Endothelial cell (in vitro differentiated cells): ENCODE measurements at regions not wholly inside any gene's neighbourhood (a gene's known extent, or its start where the extent isn't known, plus 50 kb on each side); places are given as distances from the start of the nearest gene placed in this dataset.

Experiments used
- DNase-seq: peaks from one replicate; pipeline ENCODE4 v3.0.0; 2021; ENCODE audit warnings: low spot score
- H3K27ac Mint-ChIP-seq: one replicate; pipeline ENCODE4 v1.8.0; 2021; ENCODE audit warnings: mixed read lengths, inconsistent platforms; ENCODE audit not compliant: unreplicated experiment
- H3K27me3 Mint-ChIP-seq: one replicate; pipeline ENCODE4 v1.8.0; 2021; ENCODE audit warnings: mild to moderate bottlenecking, moderate library complexity, mixed read lengths, inconsistent platforms; ENCODE audit not compliant: unreplicated experiment
- H3K36me3 Mint-ChIP-seq: one replicate; pipeline ENCODE4 v1.8.0; 2021; ENCODE audit warnings: mild to moderate bottlenecking, low read depth, mixed read lengths, inconsistent platforms; ENCODE audit not compliant: unreplicated experiment
- H3K4me1 Mint-ChIP-seq: one replicate; pipeline ENCODE4 v1.8.0; 2021; ENCODE audit warnings: mild to moderate bottlenecking, mixed read lengths, inconsistent platforms; ENCODE audit not compliant: unreplicated experiment
- H3K4me3 Mint-ChIP-seq: one replicate; pipeline ENCODE4 v1.8.0; 2021; ENCODE audit warnings: mild to moderate bottlenecking, mixed read lengths, inconsistent platforms; ENCODE audit not compliant: unreplicated experiment
- H3K9me3 Mint-ChIP-seq: one replicate; pipeline ENCODE4 v1.8.0; 2021; ENCODE audit warnings: mixed read lengths, inconsistent platforms; ENCODE audit not compliant: unreplicated experiment
- TF ChIP-seq, protein P1 (sequence below): fragments of 200-600 bp; sonication (generic); IDR thresholded peaks from one replicate; pipeline ENCODE4 v1.5.0; 2021; ENCODE audit warnings: antibody characterized with exemption; ENCODE audit not compliant: unreplicated experiment

DNA sequence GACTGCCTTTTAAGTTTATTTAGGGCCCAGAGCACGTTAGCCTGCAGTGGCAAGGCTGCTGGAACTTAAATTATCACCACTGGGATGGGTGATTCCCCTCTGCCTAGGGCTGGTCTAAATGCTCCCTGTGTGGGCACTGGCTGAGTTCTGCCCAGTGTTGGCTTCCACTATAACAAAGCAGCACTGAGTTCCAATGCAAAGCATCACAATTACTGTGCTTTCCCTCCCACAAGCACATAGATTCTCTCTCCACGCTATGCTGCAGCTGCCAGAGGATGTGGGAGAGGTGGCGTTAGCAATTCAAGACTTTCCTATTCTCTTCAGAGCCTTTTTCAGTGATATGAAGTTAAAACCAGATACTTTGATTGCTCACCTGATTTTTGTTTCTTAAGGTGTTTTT lies 328.9 kb upstream of the DDX18 start:
- DNase-seq: no peak
- Mint-ChIP-seq H3K4me1 (no peaks in the 10 kb centered on the region), H3K9me3 (no peaks in the 10 kb centered on the region), H3K27ac (no peak overlapping the region), H3K4me3 (no peak overlapping the region), H3K36me3 (no peaks in the 10 kb centered on the region), H3K27me3 (peaks cover 2% of the 10 kb centered on the region)
- TF ChIP-seq, protein P1, sequence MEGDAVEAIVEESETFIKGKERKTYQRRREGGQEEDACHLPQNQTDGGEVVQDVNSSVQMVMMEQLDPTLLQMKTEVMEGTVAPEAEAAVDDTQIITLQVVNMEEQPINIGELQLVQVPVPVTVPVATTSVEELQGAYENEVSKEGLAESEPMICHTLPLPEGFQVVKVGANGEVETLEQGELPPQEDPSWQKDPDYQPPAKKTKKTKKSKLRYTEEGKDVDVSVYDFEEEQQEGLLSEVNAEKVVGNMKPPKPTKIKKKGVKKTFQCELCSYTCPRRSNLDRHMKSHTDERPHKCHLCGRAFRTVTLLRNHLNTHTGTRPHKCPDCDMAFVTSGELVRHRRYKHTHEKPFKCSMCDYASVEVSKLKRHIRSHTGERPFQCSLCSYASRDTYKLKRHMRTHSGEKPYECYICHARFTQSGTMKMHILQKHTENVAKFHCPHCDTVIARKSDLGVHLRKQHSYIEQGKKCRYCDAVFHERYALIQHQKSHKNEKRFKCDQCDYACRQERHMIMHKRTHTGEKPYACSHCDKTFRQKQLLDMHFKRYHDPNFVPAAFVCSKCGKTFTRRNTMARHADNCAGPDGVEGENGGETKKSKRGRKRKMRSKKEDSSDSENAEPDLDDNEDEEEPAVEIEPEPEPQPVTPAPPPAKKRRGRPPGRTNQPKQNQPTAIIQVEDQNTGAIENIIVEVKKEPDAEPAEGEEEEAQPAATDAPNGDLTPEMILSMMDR: no peak

DNA sequence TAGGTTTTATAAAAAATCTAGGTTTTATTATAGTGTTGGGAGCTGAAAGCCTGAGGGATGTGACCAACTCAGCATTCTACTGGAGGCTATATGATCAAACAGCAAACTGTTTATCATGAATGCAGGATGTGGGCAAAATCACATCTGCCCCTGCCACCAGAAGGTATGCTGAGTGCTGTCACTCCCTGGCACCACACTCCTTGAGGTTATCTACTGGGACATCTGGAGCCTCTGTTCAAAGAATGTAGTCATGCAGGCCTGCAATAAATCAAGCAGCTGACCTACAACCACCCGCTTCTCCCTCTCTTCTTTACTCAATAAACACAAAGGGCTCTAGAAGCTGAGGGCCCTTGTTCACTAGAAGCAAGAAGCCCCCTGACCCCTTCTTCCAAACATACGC lies 328.4 kb upstream of the DDX18 start:
- Mint-ChIP-seq H3K4me3 (no peak overlapping the region), H3K27ac (no peak overlapping the region), H3K4me1 (no peaks in the 10 kb centered on the region), H3K27me3 (peaks cover 2% of the 10 kb centered on the region), H3K9me3 (no peaks in the 10 kb centered on the region), H3K36me3 (no peaks in the 10 kb centered on the region)
- DNase-seq: no peak
- TF ChIP-seq, protein P1: no peak

DNA sequence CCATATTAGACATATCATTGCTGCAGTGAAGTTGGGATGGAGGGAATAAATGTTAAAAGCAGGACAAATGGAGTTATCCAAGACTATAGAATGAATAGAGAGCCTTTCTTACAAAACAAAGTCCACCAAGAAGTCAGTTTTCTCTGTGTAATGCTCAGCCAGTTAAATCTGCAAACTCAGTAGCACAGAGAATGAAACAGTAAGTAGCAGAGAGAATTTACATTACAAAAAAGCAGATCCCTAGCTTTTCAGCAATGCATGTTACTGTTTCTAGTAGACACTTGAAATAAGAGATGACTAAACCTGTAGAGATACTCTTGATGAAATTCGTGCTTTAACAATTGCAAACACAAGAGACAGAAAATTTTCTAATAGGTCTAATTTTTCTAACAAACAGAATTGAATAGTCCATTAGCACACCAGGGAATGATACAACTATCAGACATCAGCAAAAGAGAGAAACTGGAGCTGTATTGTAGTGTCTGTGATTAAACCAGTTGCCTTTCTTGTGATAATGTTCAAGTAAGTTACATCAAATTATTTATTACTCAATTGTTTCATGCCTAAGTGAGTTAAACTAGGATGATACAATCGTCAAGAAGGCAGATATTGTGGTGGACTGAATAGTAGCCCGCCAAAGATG lies 322.2 kb upstream of the DDX18 start:
- H3K4me3 Mint-ChIP-seq: no peak overlapping the region
- no peak for DNase-seq
- peaks cover 1% of the 10 kb centered on the region for H3K27me3 Mint-ChIP-seq
- no peak overlapping the region for H3K27ac Mint-ChIP-seq
- TF ChIP-seq, protein P1: no peak
- H3K4me1 Mint-ChIP-seq: no peaks in the 10 kb centered on the region
- H3K36me3 Mint-ChIP-seq: no peaks in the 10 kb centered on the region
- no peaks in the 10 kb centered on the region for H3K9me3 Mint-ChIP-seq

DNA sequence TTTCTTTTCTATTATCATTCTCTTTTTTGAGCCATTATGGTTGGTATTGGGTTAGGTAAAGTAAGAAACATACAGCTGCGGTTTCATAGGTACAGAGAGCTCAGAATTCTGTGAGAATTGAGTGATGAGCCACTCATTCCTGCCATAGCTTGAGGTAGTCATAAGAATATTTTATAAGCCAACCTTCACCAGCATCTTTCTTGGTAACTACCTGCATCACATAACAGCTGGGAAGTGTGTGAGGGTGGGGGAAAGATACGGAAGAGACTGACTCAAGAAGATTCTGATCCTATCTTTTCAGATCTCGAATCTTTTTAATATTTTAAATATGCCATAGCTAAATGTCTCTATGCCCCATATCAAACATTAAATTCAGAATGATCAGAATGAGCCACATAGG lies 313.8 kb upstream of the DDX18 start:
- no peak overlapping the region for H3K27ac Mint-ChIP-seq
- no peak for DNase-seq
- H3K9me3 Mint-ChIP-seq: no peaks in the 10 kb centered on the region
- H3K4me1 Mint-ChIP-seq: no peaks in the 10 kb centered on the region
- no peaks in the 10 kb centered on the region for H3K36me3 Mint-ChIP-seq
- no peaks in the 10 kb centered on the region for H3K27me3 Mint-ChIP-seq
- no peak overlapping the region for H3K4me3 Mint-ChIP-seq
- TF ChIP-seq, protein P1: no peak

DNA sequence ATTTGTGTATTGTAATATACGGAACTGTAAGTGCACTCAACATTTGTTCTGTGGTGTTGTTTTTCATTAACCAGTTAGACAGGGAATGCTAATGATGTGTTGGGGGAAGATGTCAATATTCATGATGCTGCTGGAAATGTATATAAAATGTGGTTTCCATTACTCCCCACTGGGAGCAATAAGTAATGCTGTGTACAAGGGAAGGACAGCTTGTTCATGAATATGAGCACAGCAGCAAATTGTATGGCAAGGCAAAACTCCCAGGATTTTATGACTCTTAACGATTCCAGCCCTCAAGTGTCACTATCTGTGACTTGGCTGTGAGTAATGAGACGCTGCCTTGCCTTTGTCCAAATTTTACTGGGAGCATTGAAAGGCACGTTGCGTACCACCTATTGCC lies 312.4 kb upstream of the DDX18 start:
- no peaks in the 10 kb centered on the region for H3K27me3 Mint-ChIP-seq
- DNase-seq: no peak
- no peak overlapping the region for H3K27ac Mint-ChIP-seq
- H3K9me3 Mint-ChIP-seq: no peaks in the 10 kb centered on the region
- no peak overlapping the region for H3K4me3 Mint-ChIP-seq
- TF ChIP-seq, protein P1: no peak
- H3K36me3 Mint-ChIP-seq: no peaks in the 10 kb centered on the region
- no peaks in the 10 kb centered on the region for H3K4me1 Mint-ChIP-seq
